HG03439 (cell line): ENCODE measurements at regions not wholly inside any gene's neighbourhood (a gene's known extent, or its start where the extent isn't known, plus 50 kb on each side); places are given as distances from the start of the nearest gene placed in this dataset.
"Not testable (repeated sequence)": the region's sequence is repeated elsewhere in the genome, so short reads cannot be mapped to it uniquely, and the experiment has no call there.

ENCODE experiments used
- ATAC-seq: cut with Tn5 transposase; IDR thresholded peaks from one replicate; pipeline ENCODE4 v1.9.1; 2021; ENCODE audit warnings: mild to moderate bottlenecking, moderate library complexity; ENCODE audit not compliant: unreplicated experiment

- ATAC-seq, result no peak
Observed at GRCh38 chr3:157589211-157589610, 86.0 kb upstream of the VEPH1 start.

- no peak for ATAC-seq
Observed at GRCh38 chr3:157588386-157589060, 85.3 kb upstream of the VEPH1 start.

GRCh38 chr3:157586293-157586692 is 83.1 kb upstream of the VEPH1 start:
- no peak for ATAC-seq

- ATAC-seq, result no peak
Observed at GRCh38 chr3:157585386-157585785, 82.2 kb upstream of the VEPH1 start.

- ATAC-seq, result no peak
Observed at GRCh38 chr3:157582637-157582973, 79.4 kb upstream of the VEPH1 start.

GRCh38 chr3:157581956-157582636 is 78.9 kb upstream of the VEPH1 start:
- not testable (repeated sequence) for ATAC-seq

- ATAC-seq, result no peak
Observed at GRCh38 chr3:157581371-157581770, 78.2 kb upstream of the VEPH1 start.

- no peak for ATAC-seq
Observed at GRCh38 chr3:157578181-157578580, 75.0 kb upstream of the VEPH1 start.

- no peak for ATAC-seq
Observed at GRCh38 chr3:157574531-157574930, 71.3 kb upstream of the VEPH1 start.

- no peak for ATAC-seq
Observed at GRCh38 chr3:157573780-157574378, 70.7 kb upstream of the VEPH1 start.

GRCh38 chr3:157573281-157573680 is 70.1 kb upstream of the VEPH1 start:
- no peak for ATAC-seq

GRCh38 chr3:157572559-157573270 is 69.5 kb upstream of the VEPH1 start:
- peak; percentile 82 for ATAC-seq

GRCh38 chr3:157566596-157566995 is 63.4 kb upstream of the VEPH1 start:
- ATAC-seq, result no peak

GRCh38 chr3:157559401-157559800 is 56.2 kb upstream of the VEPH1 start:
- no peak for ATAC-seq
